ENCODE measurements at regions not wholly inside any gene's neighbourhood (a gene's known extent, or its start where the extent isn't known, plus 50 kb on each side); places are given as distances from the start of the nearest gene placed in this dataset.
"Not testable (repeated sequence)": the region's sequence is repeated elsewhere in the genome, so short reads cannot be mapped to it uniquely, and the experiment has no call there.

DNA sequence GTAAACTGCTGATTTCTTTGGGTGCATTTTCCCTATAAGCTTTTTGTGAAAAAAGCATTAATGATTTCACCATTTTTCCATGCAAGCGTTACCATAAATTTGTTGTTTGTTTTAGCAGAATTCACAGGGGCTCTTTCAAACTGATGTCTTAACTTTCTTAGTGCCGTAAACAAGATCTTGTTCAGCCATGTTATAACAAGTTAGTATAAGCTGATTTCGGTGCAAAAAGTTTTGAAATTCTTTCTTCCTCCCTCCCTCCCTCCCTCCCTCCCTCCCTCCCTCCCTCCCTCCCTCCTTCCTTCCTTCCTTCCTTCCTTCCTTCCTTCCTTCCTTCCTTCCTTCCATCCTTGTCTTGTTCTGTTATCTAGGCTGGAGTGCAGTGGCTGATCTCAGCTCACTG lies 71.7 kb upstream of the CHORDC1 start:
- no peaks in the 10 kb centered on the region for H3K9me3 ChIP-seq (ENCODE audit: control insufficient read depth, insufficient read depth, low read depth, low read length)
- no peak overlapping the region for H3K27ac ChIP-seq (ENCODE audit: low read depth, low read length)
- H3K9ac ChIP-seq (ENCODE audit: low read length): no peak overlapping the region

DNA sequence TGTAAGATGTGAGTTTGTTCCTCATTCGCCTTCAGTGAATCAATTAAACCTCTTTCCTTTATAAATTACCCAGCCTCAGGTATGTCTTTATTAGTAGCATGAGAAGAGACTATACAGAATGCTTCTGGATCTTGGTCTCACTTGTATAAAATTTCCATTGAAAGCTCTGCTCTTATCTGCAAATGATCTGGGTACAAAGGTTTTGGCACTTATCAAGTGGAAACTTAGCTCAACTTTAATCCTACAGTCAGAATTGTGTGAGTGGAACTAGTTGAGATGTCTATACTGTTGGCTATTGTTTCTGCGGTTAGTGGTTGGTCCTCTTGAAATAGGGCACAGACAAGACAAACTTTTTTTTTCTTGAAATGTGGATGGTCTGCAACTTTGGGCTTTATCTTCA lies 71.2 kb upstream of the CHORDC1 start:
- H3K9ac ChIP-seq (ENCODE audit: low read length): no peak overlapping the region
- H3K9me3 ChIP-seq (ENCODE audit: control insufficient read depth, insufficient read depth, low read depth, low read length): no peaks in the 10 kb centered on the region
- no peaks in the 10 kb centered on the region for H3K36me3 ChIP-seq (ENCODE audit: control insufficient read depth, insufficient read depth, low read length)
- no peaks in the 10 kb centered on the region for H3K27me3 ChIP-seq (ENCODE audit: control insufficient read depth, insufficient read depth, low read length)
- no peak overlapping the region for H3K27ac ChIP-seq (ENCODE audit: low read depth, low read length)
- H3K4me3 ChIP-seq (ENCODE audit: low read depth, low read length): no peak overlapping the region
- no peaks in the 10 kb centered on the region for H3K4me1 ChIP-seq (ENCODE audit: control insufficient read depth, insufficient read depth, low read length)

More for the DNA sequence above, 71.7 kb upstream of the CHORDC1 start:
- no peak overlapping the region for H3K4me3 ChIP-seq (ENCODE audit: low read depth, low read length)
- no peaks in the 10 kb centered on the region for H3K36me3 ChIP-seq (ENCODE audit: control insufficient read depth, insufficient read depth, low read length)
- H3K27me3 ChIP-seq (ENCODE audit: control insufficient read depth, insufficient read depth, low read length): no peaks in the 10 kb centered on the region
- no peaks in the 10 kb centered on the region for H3K4me1 ChIP-seq (ENCODE audit: control insufficient read depth, insufficient read depth, low read length)

DNA sequence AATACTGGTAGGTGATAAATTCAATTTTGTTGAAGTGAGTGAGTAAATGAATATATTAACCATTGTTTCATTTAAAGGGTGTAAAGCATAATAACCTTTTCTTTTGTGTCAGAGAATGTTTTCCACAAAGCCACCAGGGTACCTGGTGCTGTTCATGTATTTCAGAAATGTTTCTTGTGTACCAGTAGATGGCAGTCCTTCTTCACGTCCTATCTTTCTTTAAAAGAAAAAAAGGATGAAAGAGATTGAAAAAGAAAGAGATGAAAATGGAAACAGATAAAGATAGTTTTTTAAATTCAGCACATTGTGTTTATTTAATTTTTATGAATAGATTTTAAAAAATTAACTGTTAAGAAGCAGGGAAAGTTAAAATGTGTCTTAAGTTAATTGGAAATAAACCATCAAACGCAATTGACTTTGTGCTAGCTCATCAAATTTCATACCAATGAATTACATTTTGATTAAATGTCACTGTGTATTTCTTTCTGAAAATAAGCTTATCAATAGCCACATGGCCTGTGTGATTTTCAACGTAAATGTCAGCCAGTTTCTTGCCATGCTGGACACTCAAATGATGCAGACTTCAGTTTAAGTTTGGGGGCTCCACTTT lies 65.5 kb upstream of the CHORDC1 start:
- H3K9me3 ChIP-seq (ENCODE audit: control insufficient read depth, insufficient read depth, low read depth, low read length): no peaks in the 10 kb centered on the region
- H3K4me3 ChIP-seq (ENCODE audit: low read depth, low read length): no peak overlapping the region
- no peak overlapping the region for H3K27ac ChIP-seq (ENCODE audit: low read depth, low read length)

DNA sequence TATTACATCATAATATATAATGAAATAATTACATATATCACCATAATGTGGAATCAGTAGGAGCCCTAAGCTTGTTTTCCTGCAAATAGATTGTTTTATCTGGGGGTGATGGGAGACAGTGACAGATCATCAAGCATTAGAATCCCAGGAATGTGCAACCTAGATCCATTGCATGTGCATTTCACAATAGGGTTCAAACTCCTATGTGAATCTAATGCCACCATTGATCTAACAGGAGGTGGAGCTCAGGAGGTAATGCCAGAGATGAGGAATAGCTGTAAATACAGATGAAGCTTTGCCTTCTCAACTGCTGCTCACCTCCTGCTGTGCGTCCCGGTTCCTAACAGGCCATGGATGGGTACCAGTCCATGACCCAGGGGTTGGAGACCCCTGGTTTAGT lies 63.8 kb upstream of the CHORDC1 start:
- Histone ChIP-seq H3K9ac (ENCODE audit: low read length) (no peak overlapping the region), H3K9me3 (ENCODE audit: control insufficient read depth, insufficient read depth, low read depth, low read length) (no peaks in the 10 kb centered on the region), H3K27me3 (ENCODE audit: control insufficient read depth, insufficient read depth, low read length) (no peaks in the 10 kb centered on the region), H3K4me1 (ENCODE audit: control insufficient read depth, insufficient read depth, low read length) (no peaks in the 10 kb centered on the region), H3K4me3 (ENCODE audit: low read depth, low read length) (no peak overlapping the region), H3K36me3 (ENCODE audit: control insufficient read depth, insufficient read depth, low read length) (no peaks in the 10 kb centered on the region), H3K27ac (ENCODE audit: low read depth, low read length) (no peak overlapping the region)

More for the DNA sequence above, 65.5 kb upstream of the CHORDC1 start:
- Histone ChIP-seq H3K36me3 (ENCODE audit: control insufficient read depth, insufficient read depth, low read length) (no peaks in the 10 kb centered on the region), H3K27me3 (ENCODE audit: control insufficient read depth, insufficient read depth, low read length) (no peaks in the 10 kb centered on the region), H3K9ac (ENCODE audit: low read length) (no peak overlapping the region), H3K4me1 (ENCODE audit: control insufficient read depth, insufficient read depth, low read length) (no peaks in the 10 kb centered on the region)

DNA sequence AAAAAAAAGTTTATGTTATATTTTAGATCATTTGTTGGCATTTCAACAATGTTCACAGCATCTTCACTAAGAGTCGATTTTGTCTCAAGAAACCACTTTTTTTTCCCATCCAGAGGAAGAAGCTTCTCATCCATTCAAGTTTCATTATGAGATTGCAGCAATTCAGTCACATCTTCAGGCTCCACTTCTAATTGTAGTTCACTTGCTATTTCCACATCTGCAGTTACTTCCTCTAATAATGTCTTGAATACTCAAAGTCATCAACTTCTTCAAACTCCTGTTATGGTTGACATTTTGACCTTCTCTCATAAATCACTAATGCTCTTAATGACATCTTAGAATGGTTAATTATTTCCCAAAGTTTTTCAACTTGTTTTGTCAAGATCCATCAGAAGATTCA lies 61.3 kb upstream of the CHORDC1 start:
- no peaks in the 10 kb centered on the region for H3K4me1 ChIP-seq (ENCODE audit: control insufficient read depth, insufficient read depth, low read length)
- H3K4me3 ChIP-seq (ENCODE audit: low read depth, low read length): no peak overlapping the region
- no peaks in the 10 kb centered on the region for H3K9me3 ChIP-seq (ENCODE audit: control insufficient read depth, insufficient read depth, low read depth, low read length)
- H3K27me3 ChIP-seq (ENCODE audit: control insufficient read depth, insufficient read depth, low read length): no peaks in the 10 kb centered on the region
- no peak overlapping the region for H3K27ac ChIP-seq (ENCODE audit: low read depth, low read length)
- no peak overlapping the region for H3K9ac ChIP-seq (ENCODE audit: low read length)
- no peaks in the 10 kb centered on the region for H3K36me3 ChIP-seq (ENCODE audit: control insufficient read depth, insufficient read depth, low read length)

DNA sequence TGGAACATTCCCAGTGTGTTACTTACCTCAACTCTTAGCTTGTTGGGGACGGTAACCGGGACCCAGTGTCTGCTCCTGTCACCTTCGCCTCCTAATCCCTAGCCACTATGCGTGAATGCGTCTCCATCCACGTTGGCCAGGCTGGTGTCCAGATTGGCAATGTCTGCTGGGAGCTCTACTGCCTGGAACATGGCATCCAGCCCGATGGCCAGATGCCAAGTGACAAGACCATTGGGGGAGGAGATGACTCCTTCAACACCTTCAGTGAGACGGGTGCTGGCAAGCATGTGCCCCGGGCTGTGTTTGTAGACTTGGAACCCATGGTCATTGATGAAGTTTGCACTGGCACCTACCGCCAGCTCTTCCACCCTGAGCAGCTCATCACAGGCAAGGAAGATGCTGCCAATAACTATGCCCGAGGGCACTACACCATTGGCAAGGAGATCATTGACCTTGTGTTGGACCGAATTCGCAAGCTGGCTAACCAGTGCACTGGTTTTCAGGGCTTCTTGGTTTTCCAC lies 59.8 kb upstream of the CHORDC1 start:
- H3K4me3 ChIP-seq (ENCODE audit: low read depth, low read length); H3K27ac ChIP-seq (ENCODE audit: low read depth, low read length); H3K9me3 ChIP-seq (ENCODE audit: control insufficient read depth, insufficient read depth, low read depth, low read length); H3K9ac ChIP-seq (ENCODE audit: low read length); H3K27me3 ChIP-seq (ENCODE audit: control insufficient read depth, insufficient read depth, low read length); H3K36me3 ChIP-seq (ENCODE audit: control insufficient read depth, insufficient read depth, low read length); H3K4me1 ChIP-seq (ENCODE audit: control insufficient read depth, insufficient read depth, low read length): not testable (repeated sequence)

DNA sequence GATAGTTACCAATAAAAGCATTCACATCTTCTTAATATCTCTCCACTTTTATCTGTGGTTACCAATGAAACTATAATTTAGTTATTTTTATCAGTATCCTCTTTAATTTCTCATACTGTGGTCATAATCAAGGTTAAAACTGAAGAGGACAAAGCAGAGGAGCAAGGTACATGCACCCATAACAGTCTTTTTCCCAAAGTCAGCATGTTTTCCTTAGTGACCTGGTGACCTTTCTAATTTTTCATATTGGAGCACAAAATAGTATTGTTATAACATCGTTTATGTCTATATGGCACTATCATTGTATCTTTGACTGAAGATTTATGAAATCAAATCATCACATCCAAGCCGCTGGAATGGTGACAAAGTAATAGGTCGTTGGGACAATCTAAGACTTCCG lies 51.5 kb upstream of the CHORDC1 start:
- no peaks in the 10 kb centered on the region for H3K27me3 ChIP-seq (ENCODE audit: control insufficient read depth, insufficient read depth, low read length)
- H3K27ac ChIP-seq (ENCODE audit: low read depth, low read length): no peak overlapping the region
- H3K4me3 ChIP-seq (ENCODE audit: low read depth, low read length): no peak overlapping the region
- H3K36me3 ChIP-seq (ENCODE audit: control insufficient read depth, insufficient read depth, low read length): no peaks in the 10 kb centered on the region
- no peak overlapping the region for H3K9ac ChIP-seq (ENCODE audit: low read length)
- 0 out of 2 replicates have a peak, but pooled peaks cover 2% of the 10 kb centered on the region for H3K9me3 ChIP-seq (ENCODE audit: control insufficient read depth, insufficient read depth, low read depth, low read length)
- no peaks in the 10 kb centered on the region for H3K4me1 ChIP-seq (ENCODE audit: control insufficient read depth, insufficient read depth, low read length)
